Tibial nerve (tissue), 4 donors: ENCODE measurements at regions not wholly inside any gene's neighbourhood (a gene's known extent, or its start where the extent isn't known, plus 50 kb on each side); places are given as distances from the start of the nearest gene placed in this dataset.

Experiments used
- DNase-seq, 2 donors: peaks; one replicate each; pipeline ENCODE4 v3.0.0-alpha.2; 2019; ENCODE audit warnings: low spot score in 2 of 2
- H3K27ac ChIP-seq, 4 donors: fragments of 200-600 bp; sonication (generic) in 3 of 4; one replicate each; pipeline ENCODE4 v1.5.1; 2017 to 2019; ENCODE audit warnings: mild to moderate bottlenecking in 1 of 4
- H3K27me3 ChIP-seq, 2 donors: fragments of 200-600 bp; sonication (generic) in 1 of 2; one replicate each; pipeline versions ENCODE4 v1.5.1 to v1.6.0; 2017 to 2019
- H3K36me3 ChIP-seq, 3 donors: fragments of 200-600 bp; sonication (generic); one replicate each; pipeline ENCODE4 v1.5.1; 2018 to 2019
- H3K4me1 ChIP-seq, 4 donors: fragments of 200-600 bp; sonication (generic) in 3 of 4; one replicate each; pipeline ENCODE4 v1.5.1; 2017 to 2019
- H3K4me3 ChIP-seq, 4 donors: fragments of 200-600 bp; sonication (generic) in 3 of 4; one replicate each; pipeline ENCODE4 v1.5.1; 2017 to 2019; ENCODE audit warnings: mild to moderate bottlenecking in 1 of 4, moderate library complexity in 1 of 4
- H3K9me3 ChIP-seq, 4 donors: fragments of 200-600 bp; sonication (generic) in 3 of 4; one replicate each; pipeline ENCODE4 v1.5.1; 2017 to 2019
- CTCF ChIP-seq, 5 experiments: fragments of 200-600 bp in 3 of 5; fragments of 450-650 bp in 2 of 5; sonication (generic) in 3 of 5; IDR thresholded peaks; one replicate each; pipeline ENCODE4 v1.5.1; 2016 to 2019; ENCODE audit warnings: antibody characterized with exemption in 5 of 5, mild to moderate bottlenecking in 3 of 5, moderate library complexity in 2 of 5
- EP300 ChIP-seq, 2 donors: sonication (generic); formaldehyde crosslinking; IDR thresholded peaks; one replicate each; pipeline ENCODE4 v1.6.1; 2017; ENCODE audit warnings: antibody characterized with exemption in 2 of 2, mild to moderate bottlenecking in 1 of 2
- POLR2A ChIP-seq, 2 donors: fragments of 450-650 bp; IDR thresholded peaks; one replicate each; pipeline ENCODE4 v1.6.1; 2017; ENCODE audit warnings: antibody characterized with exemption in 2 of 2, mild to moderate bottlenecking in 2 of 2, moderate library complexity in 2 of 2
- WGBS, 2 donors: methylation state at CpG; one replicate each; pipeline ENCODE4 v1.1.5; 2018; 5-methylcytosine and 5-hydroxymethylcytosine counted together

DNA sequence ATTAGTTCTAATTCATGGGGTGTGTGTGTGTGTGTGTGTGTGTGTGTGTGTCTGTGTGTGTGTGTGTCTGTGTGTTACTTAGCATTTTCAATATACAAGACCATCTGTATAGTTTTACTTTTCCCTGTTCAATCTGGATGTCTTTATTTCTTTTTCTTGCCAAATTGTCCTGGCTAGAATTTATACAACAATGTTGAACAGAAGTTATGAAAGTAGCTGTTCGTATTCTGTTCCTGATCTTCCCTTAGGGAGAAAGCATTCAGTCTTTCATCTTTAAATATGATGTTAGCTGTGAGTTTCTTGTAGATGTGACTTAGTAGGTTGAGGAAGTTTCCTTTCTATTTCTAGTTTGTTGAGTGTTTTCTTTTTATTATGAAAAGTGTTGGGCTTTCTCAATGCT lies 101.0 kb upstream of the ADRA1D start:
- Histone ChIP-seq H3K36me3 (no peaks in the 10 kb centered on the region), H3K4me3 (no peak overlapping the region), H3K27me3 (no peaks in the 10 kb centered on the region), H3K4me1 (no peaks in the 10 kb centered on the region), H3K27ac (no peak overlapping the region), H3K9me3 (peaks cover 0 to 12% (median 0%) of the 10 kb centered on the region in 4 donors)
- no peak for TF ChIP-seq CTCF (IDR thresholded peaks at IDR 0.05)
- no peak for TF ChIP-seq POLR2A (IDR thresholded peaks at IDR 0.05)
- no peak for TF ChIP-seq EP300 (IDR thresholded peaks at IDR 0.05)
- DNase-seq = no peak
- WGBS, 2 donors = 50 to 60% methylated on average over 1 of the region's 1 CpG

GRCh38 chr20:4344670-4345069 lies 95.6 kb upstream of the ADRA1D start:
- Histone ChIP-seq H3K27ac (no peak overlapping the region), H3K9me3 (no peaks in the 10 kb centered on the region), H3K4me3 (no peak overlapping the region), H3K27me3 (no peaks in the 10 kb centered on the region), H3K36me3 (no peaks in the 10 kb centered on the region), H3K4me1 (no peaks in the 10 kb centered on the region)
- TF ChIP-seq POLR2A (IDR thresholded peaks at IDR 0.05) = no peak
- TF ChIP-seq CTCF (IDR thresholded peaks at IDR 0.05) = no peak
- TF ChIP-seq EP300 (IDR thresholded peaks at IDR 0.05) = no peak
- 63 to 73% methylated on average over 2 of the region's 2 CpGs for WGBS, 2 donors
- DNase-seq = no peak

- no peaks in the 10 kb centered on the region for H3K27me3 ChIP-seq
- no peaks in the 10 kb centered on the region for H3K4me1 ChIP-seq
- WGBS, 2 donors = 50 to 58% methylated on average over 2 of the region's 2 CpGs
- no peak for DNase-seq
- H3K36me3 ChIP-seq = no peaks in the 10 kb centered on the region
- H3K4me3 ChIP-seq = no peak overlapping the region
- H3K27ac ChIP-seq = no peak overlapping the region
- TF ChIP-seq CTCF (IDR thresholded peaks at IDR 0.05) (no peak), EP300 (IDR thresholded peaks at IDR 0.05) (no peak), POLR2A (IDR thresholded peaks at IDR 0.05) (no peak)
- H3K9me3 ChIP-seq = no peaks in the 10 kb centered on the region
Observed at GRCh38 chr20:4342609-4343008, 93.5 kb upstream of the ADRA1D start.

- no peak for TF ChIP-seq CTCF (IDR thresholded peaks at IDR 0.05)
- no peak for TF ChIP-seq EP300 (IDR thresholded peaks at IDR 0.05)
- TF ChIP-seq POLR2A (IDR thresholded peaks at IDR 0.05) = no peak
- H3K4me3 ChIP-seq = no peak overlapping the region
- no peaks in the 10 kb centered on the region for H3K27me3 ChIP-seq
- no peaks in the 10 kb centered on the region for H3K4me1 ChIP-seq
- H3K9me3 ChIP-seq = no peaks in the 10 kb centered on the region
- H3K36me3 ChIP-seq = no peaks in the 10 kb centered on the region
- WGBS, 2 donors = 27 to 33% methylated on average over 6 of the region's 6 CpGs
- no peak for DNase-seq
- no peak overlapping the region for H3K27ac ChIP-seq
Observed at GRCh38 chr20:4341804-4342485, 92.9 kb upstream of the ADRA1D start.

- WGBS, 2 donors = 72 to 74% methylated on average over 1 of the region's 1 CpG
- Histone ChIP-seq H3K9me3 (no peaks in the 10 kb centered on the region), H3K4me1 (no peaks in the 10 kb centered on the region), H3K27me3 (no peaks in the 10 kb centered on the region), H3K27ac (no peak overlapping the region), H3K36me3 (no peaks in the 10 kb centered on the region), H3K4me3 (no peak overlapping the region)
- DNase-seq = no peak
- TF ChIP-seq POLR2A (IDR thresholded peaks at IDR 0.05) (no peak), EP300 (IDR thresholded peaks at IDR 0.05) (no peak), CTCF (IDR thresholded peaks at IDR 0.05) (no peak)
Observed at GRCh38 chr20:4335722-4336121, 86.6 kb upstream of the ADRA1D start.
